ENCODE measurements at regions not wholly inside any gene's neighbourhood (a gene's known extent, or its start where the extent isn't known, plus 50 kb on each side); places are given as distances from the start of the nearest gene placed in this dataset.

DNA sequence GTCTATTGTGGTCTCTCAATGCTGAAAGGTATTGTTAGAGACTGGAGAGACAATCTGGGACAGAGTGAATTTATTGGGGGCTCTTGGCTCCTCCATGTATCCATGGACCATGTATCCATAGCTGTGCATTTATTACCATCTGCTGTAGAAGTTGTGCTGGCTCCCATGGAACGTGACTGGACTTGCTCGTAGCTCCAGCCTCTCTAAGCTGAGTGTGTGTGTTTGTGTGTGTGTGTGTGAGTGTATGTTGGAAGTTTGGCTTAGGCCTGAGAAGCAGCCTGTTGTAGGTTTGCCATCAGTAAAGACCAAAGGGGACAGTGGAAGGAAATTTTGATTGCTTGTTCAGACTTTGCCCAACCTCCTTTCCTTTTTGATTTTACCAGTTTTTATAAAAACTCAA is 105.7 kb upstream of the USP24 start:
- TF ChIP-seq, protein P1, sequence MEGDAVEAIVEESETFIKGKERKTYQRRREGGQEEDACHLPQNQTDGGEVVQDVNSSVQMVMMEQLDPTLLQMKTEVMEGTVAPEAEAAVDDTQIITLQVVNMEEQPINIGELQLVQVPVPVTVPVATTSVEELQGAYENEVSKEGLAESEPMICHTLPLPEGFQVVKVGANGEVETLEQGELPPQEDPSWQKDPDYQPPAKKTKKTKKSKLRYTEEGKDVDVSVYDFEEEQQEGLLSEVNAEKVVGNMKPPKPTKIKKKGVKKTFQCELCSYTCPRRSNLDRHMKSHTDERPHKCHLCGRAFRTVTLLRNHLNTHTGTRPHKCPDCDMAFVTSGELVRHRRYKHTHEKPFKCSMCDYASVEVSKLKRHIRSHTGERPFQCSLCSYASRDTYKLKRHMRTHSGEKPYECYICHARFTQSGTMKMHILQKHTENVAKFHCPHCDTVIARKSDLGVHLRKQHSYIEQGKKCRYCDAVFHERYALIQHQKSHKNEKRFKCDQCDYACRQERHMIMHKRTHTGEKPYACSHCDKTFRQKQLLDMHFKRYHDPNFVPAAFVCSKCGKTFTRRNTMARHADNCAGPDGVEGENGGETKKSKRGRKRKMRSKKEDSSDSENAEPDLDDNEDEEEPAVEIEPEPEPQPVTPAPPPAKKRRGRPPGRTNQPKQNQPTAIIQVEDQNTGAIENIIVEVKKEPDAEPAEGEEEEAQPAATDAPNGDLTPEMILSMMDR (conservative IDR thresholded peaks at IDR 0.05): no peak
- DNase-seq: no peak
- WGBS (ENCODE audit: extremely low coverage, insufficient read length, low lambda C conversion rate): no CpG with 5 or more reads among the region's 2 CpGs
- H3K9me3 Mint-ChIP-seq: no peaks in the 10 kb centered on the region
- Histone ChIP-seq H3K23ac (ENCODE audit: insufficient read length, low read depth, low read length) (no peak overlapping the region), H3K9me3 (ENCODE audit: control insufficient read depth, low read depth, low read length) (no peaks in the 10 kb centered on the region), H2BK20ac (ENCODE audit: low read depth, low read length, poor library complexity, severe bottlenecking) (no peak overlapping the region), H4K5ac (ENCODE audit: insufficient read length, low read depth, low read length) (no peak overlapping the region), H2AK5ac (ENCODE audit: insufficient read length, low read length) (no peak overlapping the region), H3K4ac (ENCODE audit: low read depth, low read length) (no peak overlapping the region), H4K91ac (ENCODE audit: insufficient read length, low read depth, low read length) (no peak overlapping the region), H2AFZ (ENCODE audit: low read length) (no peak overlapping the region), H2BK15ac (ENCODE audit: low read depth, low read length) (no peak overlapping the region), H2BK12ac (ENCODE audit: insufficient read length, low read depth, low read length) (no peak overlapping the region), H3K27ac (ENCODE audit: insufficient read length, low read depth, low read length) (no peak overlapping the region), H3K56ac (ENCODE audit: insufficient read length, low read depth, low read length) (no peak overlapping the region), H3K9ac (ENCODE audit: extremely low read depth, insufficient read length, low read length) (no peak overlapping the region), H2BK120ac (ENCODE audit: low read depth, low read length, poor library complexity, severe bottlenecking) (no peak overlapping the region), H3K4me1 (ENCODE audit: insufficient read depth, low read length) (no peaks in the 10 kb centered on the region; the same call in 1 of the 2 replicates), H3K14ac (ENCODE audit: insufficient read depth, low read length) (no peak overlapping the region), H3K23me2 (ENCODE audit: insufficient read length, low read depth, low read length, poor library complexity, severe bottlenecking) (no peaks in the 10 kb centered on the region), H3K79me2 (ENCODE audit: insufficient read depth, low read length) (no peaks in the 10 kb centered on the region), H3K18ac (ENCODE audit: insufficient read length, low read depth, low read length) (no peak overlapping the region), H4K8ac (replicated peaks; ENCODE audit: insufficient read length, low read depth, low read length) (no peak overlapping the region), H3K27me3 (ENCODE audit: insufficient read depth, low read length) (no peaks in the 10 kb centered on the region), H4K20me1 (ENCODE audit: control insufficient read depth, insufficient read depth, insufficient read length) (no peaks in the 10 kb centered on the region), H3K79me1 (ENCODE audit: insufficient read depth, low read depth, low read length, poor library complexity, severe bottlenecking) (no peaks in the 10 kb centered on the region), H3T11ph (ENCODE audit: low read length) (no peak overlapping the region), H2BK5ac (ENCODE audit: insufficient read length, low read length) (no peak overlapping the region), H3K4me2 (ENCODE audit: insufficient read depth, insufficient read length, low read length) (no peak overlapping the region)
- H3K27me3 Mint-ChIP-seq (ENCODE audit: low read depth): peaks cover 18% of the 10 kb centered on the region
- no peaks in the 10 kb centered on the region; a peak in 1 of 7 replicates for H3K36me3 Mint-ChIP-seq (ENCODE audit: insufficient read depth in 1 of 3, low read depth in 3 of 3)
- H3K4me3 Mint-ChIP-seq: no peak overlapping the region
- no peak overlapping the region for H3K27ac Mint-ChIP-seq
- peaks cover 19 to 30% of the 10 kb centered on the region in 2 experiments for H3K4me1 Mint-ChIP-seq

All from H9 (cell line).